ENCODE measurements at regions not wholly inside any gene's neighbourhood (a gene's known extent, or its start where the extent isn't known, plus 50 kb on each side); places are given as distances from the start of the nearest gene placed in this dataset.
"Not testable (repeated sequence)": the region's sequence is repeated elsewhere in the genome, so short reads cannot be mapped to it uniquely, and the experiment has no call there.

DNA sequence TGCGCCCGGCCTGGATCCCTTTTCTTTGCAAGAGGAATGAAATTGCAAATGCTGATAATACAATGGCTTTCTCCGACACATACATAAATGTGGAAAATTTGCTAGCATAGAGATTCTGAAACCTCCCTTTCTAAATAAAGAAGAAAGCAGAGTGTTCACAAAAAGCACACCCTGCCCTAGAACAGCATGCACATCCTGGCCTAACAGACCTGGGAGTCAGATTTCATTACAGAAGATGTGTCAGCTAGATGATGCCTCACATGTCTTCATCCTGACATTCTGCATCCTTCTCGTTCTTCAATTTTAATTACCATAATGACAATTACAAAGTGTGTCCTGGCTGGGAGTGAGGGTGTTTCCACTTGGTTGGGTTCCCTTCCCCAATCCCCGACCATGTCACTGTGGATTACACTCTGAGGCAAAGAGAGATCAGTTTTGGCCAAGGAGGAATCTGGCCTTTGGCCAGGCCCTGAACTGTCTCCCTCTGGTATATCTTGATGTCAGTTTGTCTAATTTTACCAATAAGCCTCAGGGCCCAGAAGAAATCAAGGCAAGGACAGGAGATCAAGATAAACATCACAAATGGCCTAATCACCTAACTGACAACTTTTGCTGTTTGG is 104.9 kb upstream of the SPATA12 start:
- DNase-seq (ENCODE audit: low read depth): no peak

- DNase-seq (ENCODE audit: low read depth): no peak
Measured at GRCh38 chr3:56954125-56954524, 106.3 kb upstream of the SPATA12 start.

DNA sequence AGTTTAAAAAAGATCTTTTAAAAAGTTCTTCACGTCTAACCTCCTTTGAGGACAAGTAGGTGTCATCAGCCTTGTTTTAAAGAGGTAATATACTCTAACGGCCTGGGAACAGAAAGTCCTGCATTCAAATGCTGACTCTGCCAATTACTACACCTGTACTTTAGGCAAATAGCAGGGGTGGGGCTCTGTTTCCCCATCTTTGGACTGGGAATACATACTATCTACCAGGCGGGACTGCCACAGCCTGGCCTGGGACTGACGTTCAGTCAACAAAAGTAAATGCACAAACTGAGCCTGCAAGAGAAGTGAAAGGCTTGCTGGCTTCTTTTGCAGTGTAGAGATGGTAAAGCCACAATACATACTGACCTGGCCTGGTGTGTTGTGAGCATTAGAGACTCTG is 107.6 kb upstream of the SPATA12 start:
- DNase-seq (ENCODE audit: low read depth): no peak

- no peak for DNase-seq (ENCODE audit: low read depth)
Measured at GRCh38 chr3:56952061-56952460, 108.4 kb upstream of the SPATA12 start.

DNA sequence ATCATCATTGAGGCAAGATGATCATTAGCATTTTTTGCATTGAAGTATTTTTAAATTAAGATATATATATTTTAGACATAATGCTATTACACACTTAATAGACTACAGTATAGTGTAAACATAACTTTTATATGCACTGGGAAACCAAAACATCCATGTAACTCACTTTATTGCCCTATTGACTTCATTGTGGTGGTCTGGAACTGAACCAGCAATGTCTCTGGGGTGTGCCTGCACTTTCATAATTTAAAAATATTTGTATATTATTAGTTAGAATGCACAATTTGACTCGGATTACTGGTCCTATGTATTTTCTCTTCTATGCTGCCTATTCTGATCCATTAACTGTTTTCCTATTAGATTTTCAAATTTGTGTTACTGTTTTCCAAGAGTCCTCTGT is 109.1 kb upstream of the SPATA12 start:
- no peak for DNase-seq (ENCODE audit: low read depth)

GRCh38 chr3:56945378-56945777 is 115.1 kb upstream of the SPATA12 start:
- not testable (repeated sequence) for DNase-seq (ENCODE audit: low read depth)

- no peak for DNase-seq (ENCODE audit: low read depth)
Measured at GRCh38 chr3:56942523-56942922, 117.9 kb upstream of the SPATA12 start.

- DNase-seq (ENCODE audit: low read depth): no peak
Measured at GRCh38 chr3:56940976-56941375, 119.5 kb upstream of the SPATA12 start.

- DNase-seq (ENCODE audit: low read depth): no peak
Measured at GRCh38 chr3:56940321-56940720, 120.1 kb upstream of the SPATA12 start.

- DNase-seq (ENCODE audit: low read depth): no peak
Measured at GRCh38 chr3:56939834-56940233, 120.6 kb upstream of the SPATA12 start.

GRCh38 chr3:56938530-56938929 is 121.9 kb upstream of the SPATA12 start:
- DNase-seq (ENCODE audit: low read depth): no peak

GRCh38 chr3:56937580-56937979 is 122.9 kb upstream of the SPATA12 start:
- no peak for DNase-seq (ENCODE audit: low read depth)

DNA sequence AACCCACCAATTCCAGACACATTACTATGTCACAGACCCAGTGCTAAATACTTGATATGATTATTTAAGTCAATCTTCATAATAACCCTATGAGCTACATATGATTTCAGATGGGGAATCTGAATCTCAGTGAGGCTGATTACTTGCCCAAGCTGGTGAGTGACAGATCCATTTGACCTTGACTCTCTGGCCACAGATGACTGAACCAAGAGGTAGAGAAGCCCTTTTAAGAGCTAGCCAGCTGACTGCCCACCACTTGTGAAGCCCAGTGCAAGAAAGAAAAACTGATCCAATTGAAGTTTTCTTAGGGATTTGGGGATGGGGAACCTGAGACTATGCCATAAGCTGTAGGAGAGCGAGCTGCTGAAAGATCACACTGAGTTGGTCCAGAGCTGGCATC is 124.7 kb upstream of the SPATA12 start:
- no peak for DNase-seq (ENCODE audit: low read depth)

DNA sequence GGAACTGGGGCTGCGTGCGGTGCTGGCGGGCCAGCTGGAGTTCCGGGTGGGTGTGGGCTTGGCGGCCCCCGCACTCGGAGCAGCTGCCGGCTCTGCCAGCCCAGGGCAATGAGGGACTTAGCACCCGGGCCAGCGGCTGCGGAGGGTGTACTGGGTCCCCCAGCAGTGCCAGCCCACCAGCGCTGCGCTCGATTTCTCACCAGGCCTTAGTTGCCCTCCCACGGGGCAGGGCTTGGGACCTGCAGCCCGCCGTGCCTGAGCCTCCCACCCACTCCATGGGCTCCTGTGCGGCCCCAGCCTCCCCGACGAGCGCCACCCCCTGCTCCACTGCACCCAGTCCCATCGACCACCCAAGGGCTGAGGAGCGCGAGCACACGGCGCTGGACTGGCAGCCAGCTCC is 126.0 kb upstream of the SPATA12 start:
- DNase-seq (ENCODE audit: low read depth): not testable (repeated sequence)

DNA sequence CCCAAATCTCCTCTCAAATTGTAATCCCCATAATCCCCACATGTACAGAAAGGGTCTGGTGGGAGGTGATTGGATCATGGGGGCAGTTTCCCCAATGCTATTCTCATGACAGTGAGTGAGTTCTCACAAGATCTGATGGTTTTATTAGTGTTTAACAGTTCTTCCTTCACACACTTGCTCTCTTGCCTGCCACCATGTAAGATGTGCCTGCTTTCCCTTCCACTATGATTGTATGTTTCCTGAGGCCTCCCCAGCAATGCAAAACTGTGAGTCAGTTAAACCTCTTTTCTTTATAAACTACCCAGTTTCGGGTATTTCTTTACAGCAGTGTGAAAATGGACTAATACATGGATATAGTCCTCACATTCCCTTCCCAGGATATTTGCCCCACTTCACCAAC is 126.7 kb upstream of the SPATA12 start:
- DNase-seq (ENCODE audit: low read depth): no peak

GRCh38 chr3:56932866-56933265 is 127.6 kb upstream of the SPATA12 start:
- no peak for DNase-seq (ENCODE audit: low read depth)

GRCh38 chr3:56931836-56932235 is 128.6 kb upstream of the SPATA12 start:
- no peak for DNase-seq (ENCODE audit: low read depth)

DNA sequence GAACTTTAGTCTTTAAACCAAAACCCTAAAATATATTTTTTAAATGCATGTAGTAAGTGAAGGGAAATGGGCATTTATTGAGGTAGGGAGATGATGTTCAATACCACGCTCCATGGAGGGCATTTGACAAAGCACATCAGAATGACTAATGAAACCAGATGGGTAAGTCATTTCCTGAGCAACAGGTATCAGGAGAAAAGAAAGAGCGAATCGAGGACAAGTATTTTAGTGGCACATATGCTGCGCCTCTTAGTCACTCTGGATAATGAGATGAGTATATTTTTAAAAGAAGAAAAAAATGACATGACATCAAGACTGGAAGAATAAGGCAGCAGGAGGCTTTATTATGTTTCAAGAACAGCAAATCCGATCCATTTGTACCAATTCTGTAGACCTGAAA is 129.0 kb upstream of the ARHGEF3 start:
- no peak for DNase-seq (ENCODE audit: low read depth)

GRCh38 chr3:56929809-56930615 is 128.3 kb upstream of the ARHGEF3 start:
- DNase-seq (ENCODE audit: low read depth): no peak

- no peak for DNase-seq (ENCODE audit: low read depth)
Measured at GRCh38 chr3:56928379-56929068, 126.8 kb upstream of the ARHGEF3 start.

- DNase-seq (ENCODE audit: low read depth): no peak
Measured at GRCh38 chr3:56927855-56928254, 126.1 kb upstream of the ARHGEF3 start.

- DNase-seq (ENCODE audit: low read depth): no peak
Measured at GRCh38 chr3:56926947-56927282, 125.2 kb upstream of the ARHGEF3 start.

- DNase-seq (ENCODE audit: low read depth): no peak
Measured at GRCh38 chr3:56926243-56926946, 124.6 kb upstream of the ARHGEF3 start.
